BLaER1 treated with 17β-estradiol and CSF1 and Interleukin-3, amounts not matched to agents 10 nM and 100 nM (cell line): ENCODE measurements at regions not wholly inside any gene's neighbourhood (a gene's known extent, or its start where the extent isn't known, plus 50 kb on each side); places are given as distances from the start of the nearest gene placed in this dataset.
"Not testable (repeated sequence)": the region's sequence is repeated elsewhere in the genome, so short reads cannot be mapped to it uniquely, and the experiment has no call there.

Experiments
- H3K27ac ChIP-seq, 11 experiments: shearing (Covaris generic); formaldehyde crosslinking; 2 replicates each; pipeline ENCODE4 v1.8.1; 2022
- H3K27me3 ChIP-seq, 11 experiments: shearing (Covaris generic); formaldehyde crosslinking; 2 replicates each; pipeline ENCODE4 v1.8.1; 2022
- H3K36me3 ChIP-seq, 11 experiments: shearing (Covaris generic); formaldehyde crosslinking; 2 replicates each; pipeline ENCODE4 v1.8.1; 2022
- H3K4me1 ChIP-seq, 10 experiments: shearing (Covaris generic); formaldehyde crosslinking; 2 replicates each; pipeline ENCODE4 v1.8.1; 2022
- H3K4me2 ChIP-seq, 11 experiments: shearing (Covaris generic); formaldehyde crosslinking; 2 replicates each; pipeline ENCODE4 v1.8.1; 2022
- H3K4me3 ChIP-seq, 10 experiments: shearing (Covaris generic); formaldehyde crosslinking; 2 replicates each; pipeline ENCODE4 v1.8.1; 2022
- H3K9ac ChIP-seq, 11 experiments: shearing (Covaris generic); formaldehyde crosslinking; 2 replicates each; pipeline ENCODE4 v1.8.1; 2022
- H3K9me3 ChIP-seq, 11 experiments: shearing (Covaris generic); formaldehyde crosslinking; replicated peaks in 1 of 11; 2 replicates each; pipeline ENCODE4 v1.8.1; 2022
- H4K20me1 ChIP-seq, 11 experiments: shearing (Covaris generic); formaldehyde crosslinking; 2 replicates each; pipeline ENCODE4 v1.8.1; 2022
- Cebpa-rat ChIP-seq, 11 experiments: shearing (Covaris generic); IDR thresholded peaks; 2 replicates each; pipeline ENCODE4 v1.8.1; 2022

- H3K27me3 ChIP-seq = no peaks in the 10 kb centered on the region
- no peak for TF ChIP-seq Cebpa-rat (IDR thresholded peaks at IDR 0.05)
- no peaks in the 10 kb centered on the region for H3K36me3 ChIP-seq
- peak overlapping the region in 2 of 11 experiments; percentile 65 to 75; a peak in 4 of 22 replicates for H3K4me2 ChIP-seq
- peaks cover 0 to 33% (median 14%) of the 10 kb centered on the region in 11 experiments; a peak in 15 of 22 replicates for H3K9me3 ChIP-seq
- H3K27ac ChIP-seq = peak overlapping the region in 2 of 11 experiments; percentile 82 to 92; a peak in 2 of 22 replicates
- no peak overlapping the region for H3K9ac ChIP-seq
- H3K4me1 ChIP-seq = peaks cover 0 to 51% (median 0%) of the 10 kb centered on the region in 10 experiments; a peak in 6 of 20 replicates
- H4K20me1 ChIP-seq = no peaks in the 10 kb centered on the region
- no peak overlapping the region for H3K4me3 ChIP-seq
Measured at GRCh38 chr7:56222866-56223265, 106.6 kb upstream of the NUPR2 start.

- peaks cover 38 to 71% (median 53%) of the 10 kb centered on the region in 11 experiments for H3K9me3 ChIP-seq
- peak overlapping the region in 3 of 11 experiments; percentile 17 to 59 (median 57); a peak in 3 of 22 replicates for H3K27ac ChIP-seq
- TF ChIP-seq Cebpa-rat (IDR thresholded peaks at IDR 0.05) = no peak
- no peaks in the 10 kb centered on the region for H3K36me3 ChIP-seq
- no peaks in the 10 kb centered on the region for H4K20me1 ChIP-seq
- no peaks in the 10 kb centered on the region for H3K27me3 ChIP-seq
- H3K4me2 ChIP-seq = peak overlapping the region in 2 of 11 experiments; percentile 49 to 69; a peak in 4 of 22 replicates
- no peak overlapping the region for H3K4me3 ChIP-seq
- H3K9ac ChIP-seq = peak overlapping the region in 1 of 11 experiments; percentile 9; a peak in 2 of 22 replicates
- H3K4me1 ChIP-seq = peaks cover 0 to 42% (median 0%) of the 10 kb centered on the region in 10 experiments; a peak in 6 of 20 replicates
Measured at GRCh38 chr7:56219017-56219416, 102.8 kb upstream of the NUPR2 start.

- H3K4me2 ChIP-seq = peak overlapping the region in 2 of 11 experiments; percentile 49 to 69; a peak in 4 of 22 replicates
- H3K9ac ChIP-seq = peak overlapping the region in 1 of 11 experiments; percentile 9; a peak in 2 of 22 replicates
- peaks cover 0 to 38% (median 0%) of the 10 kb centered on the region in 10 experiments; a peak in 5 of 20 replicates for H3K4me1 ChIP-seq
- no peak overlapping the region for H3K4me3 ChIP-seq
- H4K20me1 ChIP-seq = no peaks in the 10 kb centered on the region
- H3K9me3 ChIP-seq = peaks cover 41 to 76% (median 58%) of the 10 kb centered on the region in 11 experiments
- H3K27me3 ChIP-seq = no peaks in the 10 kb centered on the region
- H3K27ac ChIP-seq = peak overlapping the region in 3 of 11 experiments; percentile 17 to 59 (median 57); a peak in 3 of 22 replicates
- no peaks in the 10 kb centered on the region for H3K36me3 ChIP-seq
- 0 out of 22 replicates have a peak, but pooled peaks of 1 of the 11 experiments have one; percentile 22 for TF ChIP-seq Cebpa-rat (IDR thresholded peaks at IDR 0.05)
Measured at GRCh38 chr7:56218510-56218909, 102.3 kb upstream of the NUPR2 start.

- no peak overlapping the region for H3K9ac ChIP-seq
- no peak overlapping the region for H3K27ac ChIP-seq
- peaks cover 0 to 12% (median 0%) of the 10 kb centered on the region in 10 experiments; a peak in 5 of 20 replicates for H3K4me1 ChIP-seq
- no peaks in the 10 kb centered on the region for H4K20me1 ChIP-seq
- no peaks in the 10 kb centered on the region for H3K36me3 ChIP-seq
- H3K4me2 ChIP-seq = no peak overlapping the region
- no peak for TF ChIP-seq Cebpa-rat (IDR thresholded peaks at IDR 0.05)
- H3K4me3 ChIP-seq = no peak overlapping the region
- no peaks in the 10 kb centered on the region for H3K27me3 ChIP-seq
- H3K9me3 ChIP-seq = peaks cover 74 to 100% (median 92%) of the 10 kb centered on the region in 11 experiments
Measured at GRCh38 chr7:56213574-56213973, 97.4 kb upstream of the NUPR2 start.

DNA sequence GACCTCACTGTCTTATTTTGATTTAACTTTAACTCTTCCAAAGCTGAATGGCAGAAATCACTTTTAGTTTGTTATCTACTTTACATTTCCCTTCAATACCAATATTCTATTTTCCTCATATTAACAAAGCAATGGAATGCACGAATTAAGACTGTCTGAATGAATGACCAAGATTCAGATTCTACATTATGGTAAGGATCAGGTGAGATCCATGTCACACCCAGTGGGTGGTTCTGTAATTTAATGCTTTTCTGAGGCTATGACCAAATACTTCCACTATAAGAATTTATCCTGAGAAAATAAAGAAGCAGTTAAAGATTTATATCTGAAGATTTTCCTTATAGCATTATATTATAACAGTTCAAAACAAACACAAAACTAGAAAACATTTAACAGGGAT, 90.2 kb upstream of the NUPR2 start:
- TF ChIP-seq Cebpa-rat (IDR thresholded peaks at IDR 0.05) = no peak
- peaks cover 23 to 62% (median 36%) of the 10 kb centered on the region in 11 experiments for H3K9me3 ChIP-seq
- no peak overlapping the region for H3K27ac ChIP-seq
- no peaks in the 10 kb centered on the region for H3K4me1 ChIP-seq
- H3K9ac ChIP-seq = no peak overlapping the region
- no peaks in the 10 kb centered on the region for H3K27me3 ChIP-seq
- H3K4me3 ChIP-seq = no peak overlapping the region
- no peak overlapping the region for H3K4me2 ChIP-seq
- no peaks in the 10 kb centered on the region for H4K20me1 ChIP-seq
- H3K36me3 ChIP-seq = no peaks in the 10 kb centered on the region

DNA sequence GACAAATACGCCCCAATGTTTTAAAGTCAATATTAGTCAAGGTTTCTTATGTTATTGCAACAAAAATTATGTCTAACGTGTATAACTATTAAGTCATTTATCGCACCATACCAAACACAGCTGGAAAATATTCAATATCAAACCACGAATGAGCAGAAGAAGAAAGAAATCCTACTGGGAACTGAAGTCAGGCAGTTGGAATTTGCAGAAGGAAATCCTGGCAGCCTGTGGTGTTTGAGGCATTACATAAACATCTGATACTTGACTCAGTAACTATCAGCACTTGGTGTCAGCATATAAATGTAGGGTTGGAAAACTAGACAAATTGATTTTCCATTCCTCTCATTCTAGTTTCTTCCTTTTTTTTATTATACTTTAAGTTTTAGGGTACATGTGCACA, 83.4 kb upstream of the NUPR2 start:
- H4K20me1 ChIP-seq = no peaks in the 10 kb centered on the region
- no peak overlapping the region for H3K9ac ChIP-seq
- no peak for TF ChIP-seq Cebpa-rat (IDR thresholded peaks at IDR 0.05)
- no peaks in the 10 kb centered on the region for H3K4me1 ChIP-seq
- no peak overlapping the region for H3K27ac ChIP-seq
- peaks cover 6 to 59% (median 28%) of the 10 kb centered on the region in 11 experiments; a peak in 21 of 22 replicates for H3K9me3 ChIP-seq
- no peak overlapping the region for H3K4me3 ChIP-seq
- H3K36me3 ChIP-seq = no peaks in the 10 kb centered on the region
- no peak overlapping the region for H3K4me2 ChIP-seq
- H3K27me3 ChIP-seq = no peaks in the 10 kb centered on the region

- H3K4me3 ChIP-seq, H3K27me3 ChIP-seq, H3K27ac ChIP-seq, H3K9ac ChIP-seq, H3K36me3 ChIP-seq, H4K20me1 ChIP-seq, H3K4me2 ChIP-seq: not testable (repeated sequence)
- Histone ChIP-seq H3K4me1 (peaks cover 0 to 14% (median 5%) of the 10 kb centered on the region in 10 experiments; a peak in 7 of 20 replicates), H3K9me3 (peaks cover 16 to 43% (median 32%) of the 10 kb centered on the region in 11 experiments; a peak in 21 of 22 replicates)
Measured at GRCh38 chr7:56196195-56196594, 80.0 kb upstream of the NUPR2 start.

GRCh38 chr7:56188823-56189346, 72.7 kb upstream of the NUPR2 start:
- no peak overlapping the region for H3K27ac ChIP-seq
- H4K20me1 ChIP-seq = no peaks in the 10 kb centered on the region
- no peak for TF ChIP-seq Cebpa-rat (IDR thresholded peaks at IDR 0.05)
- H3K4me1 ChIP-seq = peaks cover 0 to 40% (median 6%) of the 10 kb centered on the region in 10 experiments; a peak in 10 of 20 replicates
- peaks cover 22 to 63% (median 47%) of the 10 kb centered on the region in 11 experiments for H3K9me3 ChIP-seq
- H3K4me3 ChIP-seq = no peak overlapping the region
- H3K4me2 ChIP-seq = peak overlapping the region in 4 of 11 experiments; percentile 2 to 46 (median 34); a peak in 6 of 22 replicates
- no peaks in the 10 kb centered on the region for H3K27me3 ChIP-seq
- no peak overlapping the region for H3K9ac ChIP-seq
- no peaks in the 10 kb centered on the region; a peak in 1 of 22 replicates for H3K36me3 ChIP-seq

- Histone ChIP-seq H4K20me1 (no peaks in the 10 kb centered on the region), H3K4me3 (no peak overlapping the region), H3K4me2 (peak overlapping the region in 5 of 11 experiments; percentile 17 to 46 (median 34); a peak in 7 of 22 replicates), H3K9ac (no peak overlapping the region), H3K9me3 (peaks cover 22 to 61% (median 47%) of the 10 kb centered on the region in 11 experiments), H3K36me3 (no peaks in the 10 kb centered on the region; a peak in 1 of 22 replicates), H3K4me1 (peaks cover 0 to 45% (median 8%) of the 10 kb centered on the region in 10 experiments; a peak in 11 of 20 replicates), H3K27ac (no peak overlapping the region), H3K27me3 (no peaks in the 10 kb centered on the region)
- TF ChIP-seq Cebpa-rat (IDR thresholded peaks at IDR 0.05) = no peak
Measured at GRCh38 chr7:56188376-56188775, 72.2 kb upstream of the NUPR2 start.
